Skin epidermis (tissue), 12 donors: ENCODE measurements at regions not wholly inside any gene's neighbourhood (a gene's known extent, or its start where the extent isn't known, plus 50 kb on each side); places are given as distances from the start of the nearest gene placed in this dataset.

ENCODE experiments used
- H3K27ac ChIP-seq, 21 experiments: fragments of 200-600 bp; sonication (generic) in 11 of 21; one replicate each; pipeline ENCODE4 v1.5.0; 2020; ENCODE audit warnings: mild to moderate bottlenecking in 3 of 21, inconsistent platforms in 2 of 21, moderate library complexity in 2 of 21
- H3K4me3 ChIP-seq, 7 experiments: fragments of 200-600 bp; sonication (generic) in 2 of 7; one replicate each; pipeline ENCODE4 v1.5.0; 2020; ENCODE audit warnings: inconsistent platforms in 2 of 7, mild to moderate bottlenecking in 2 of 7, moderate library complexity in 1 of 7

DNA sequence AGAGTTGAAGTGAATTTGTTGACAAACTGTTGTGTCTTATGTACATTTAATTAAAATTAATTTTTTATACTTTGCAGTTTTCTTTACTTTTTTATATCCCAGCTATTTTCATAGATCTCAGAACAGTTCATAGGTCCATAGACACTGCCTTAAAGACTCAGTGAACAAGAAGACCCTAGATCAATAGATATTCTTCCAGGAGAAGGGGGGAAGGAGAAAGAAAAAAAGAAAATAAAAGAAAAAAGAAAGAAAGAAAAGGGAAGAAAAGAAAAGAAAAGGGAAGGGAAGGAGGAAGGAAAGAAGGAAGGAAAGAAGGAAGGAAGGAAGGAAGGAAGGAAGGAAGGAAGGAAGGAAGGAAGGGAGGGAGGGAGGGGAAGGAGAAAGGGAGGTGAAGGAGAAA is 130.8 kb downstream of the MAFB start:
- no peak overlapping the region for H3K27ac ChIP-seq

DNA sequence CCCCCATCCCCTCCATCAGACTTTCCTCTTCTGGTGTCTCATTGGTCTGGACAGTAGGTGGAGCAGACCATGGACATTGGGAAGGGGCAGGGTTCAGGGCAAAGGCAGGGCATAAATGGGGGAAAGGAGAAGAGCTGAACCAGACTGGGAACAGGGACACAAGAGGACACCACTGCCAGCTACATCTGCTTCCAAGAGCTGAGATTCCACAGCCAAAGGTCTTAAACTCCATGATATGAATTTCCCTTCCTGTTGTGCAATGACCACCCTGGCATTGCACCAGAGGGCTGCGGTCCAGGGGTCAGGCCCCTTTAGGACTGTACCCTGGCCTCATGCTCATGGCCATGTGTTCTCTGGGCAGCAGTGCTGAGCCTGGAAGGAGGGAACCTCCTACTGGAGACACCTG is 137.9 kb downstream of the MAFB start:
- H3K27ac ChIP-seq: no peak overlapping the region
- H3K4me3 ChIP-seq: no peak overlapping the region

More for the DNA sequence above, 130.8 kb downstream of the MAFB start:
- H3K4me3 ChIP-seq: no peak overlapping the region

DNA sequence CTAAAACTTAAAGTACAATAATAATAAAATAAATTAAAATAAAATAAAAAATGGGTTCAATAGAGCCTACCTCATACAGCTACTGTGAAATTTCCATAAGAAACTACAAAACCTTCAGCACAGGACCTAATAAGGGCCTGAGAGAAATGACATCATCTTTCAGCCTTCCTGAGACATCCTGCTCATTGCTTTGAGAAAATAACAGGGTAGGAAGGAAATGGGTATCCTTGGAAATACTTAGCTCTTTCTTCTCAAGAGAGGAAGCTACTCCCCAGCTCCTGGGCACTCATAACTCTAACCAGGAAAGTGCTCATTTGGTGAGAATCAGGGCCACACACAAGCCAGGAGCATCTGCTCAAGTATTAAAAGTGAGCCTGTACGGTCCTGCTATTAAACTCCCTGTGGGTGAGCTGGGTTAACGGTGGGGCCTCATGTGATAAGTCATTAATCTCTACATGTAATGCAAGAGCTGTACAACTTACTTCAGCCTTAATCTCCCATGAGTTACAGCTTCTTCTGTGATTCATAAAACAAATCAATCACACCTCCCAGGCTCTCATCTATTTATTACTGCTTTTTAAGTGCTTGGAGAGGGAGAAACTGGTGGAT is 141.4 kb downstream of the MAFB start:
- H3K4me3 ChIP-seq: no peak overlapping the region
- H3K27ac ChIP-seq: no peak overlapping the region

DNA sequence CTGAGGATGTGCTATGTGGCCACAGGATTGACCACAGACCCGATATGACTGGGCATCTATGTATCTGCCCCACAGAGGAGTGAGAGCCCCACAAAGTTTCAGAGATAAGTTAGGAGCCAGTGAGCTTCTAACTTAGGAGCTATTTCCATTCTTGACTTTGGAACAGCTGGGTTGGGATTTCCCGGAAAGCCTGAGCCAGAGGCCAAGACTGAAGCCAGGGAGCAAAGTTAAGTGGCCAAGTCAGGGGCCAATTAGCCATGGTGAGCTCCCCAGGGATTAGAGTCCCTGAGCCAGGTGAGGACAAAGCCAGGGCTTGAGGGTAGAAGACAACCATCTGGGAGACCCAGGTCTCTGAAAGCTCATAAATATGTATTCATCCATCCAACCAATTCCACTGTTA is 143.6 kb downstream of the MAFB start:
- no peak overlapping the region for H3K27ac ChIP-seq

DNA sequence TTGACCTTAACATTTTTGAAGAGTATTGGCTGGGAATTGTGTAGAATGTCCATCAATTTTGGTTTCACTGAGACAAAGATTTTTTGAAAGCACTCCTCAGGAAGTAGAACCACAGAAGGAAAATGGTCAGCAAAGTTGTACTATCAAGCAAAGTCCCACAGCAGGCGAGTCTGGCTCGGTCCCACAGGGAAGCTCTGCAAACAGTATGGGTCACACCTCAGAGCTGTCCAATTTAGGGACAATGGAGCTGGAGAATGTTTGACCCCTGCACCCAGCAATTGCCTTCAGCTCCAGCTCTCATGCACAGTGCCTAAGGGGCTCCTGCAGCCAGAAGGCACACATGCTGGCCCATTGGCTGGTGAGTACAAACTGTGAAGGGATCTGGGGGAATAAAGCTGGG is 147.0 kb downstream of the MAFB start:
- Histone ChIP-seq H3K27ac (no peak overlapping the region), H3K4me3 (no peak overlapping the region)

More for the DNA sequence above, 143.6 kb downstream of the MAFB start:
- no peak overlapping the region for H3K4me3 ChIP-seq

DNA sequence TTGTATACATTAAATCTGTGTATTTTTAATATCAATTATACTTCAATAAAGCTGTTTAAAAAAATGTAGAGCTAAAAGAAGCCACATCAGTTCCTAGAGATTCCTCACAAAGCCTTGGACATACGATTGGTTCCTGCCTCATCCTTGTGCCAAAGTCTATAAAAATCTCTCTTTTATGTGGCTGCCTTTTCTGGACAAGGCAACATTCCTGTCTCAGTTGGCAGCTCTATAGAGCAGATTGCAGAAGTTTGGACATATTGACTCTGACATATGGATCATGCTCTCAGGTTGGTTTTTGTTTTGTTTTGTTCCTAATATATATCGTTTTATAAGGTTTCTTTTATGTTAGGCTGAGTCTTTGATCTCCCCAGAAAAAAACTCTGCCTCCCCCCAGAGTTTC is 148.9 kb downstream of the MAFB start:
- Histone ChIP-seq H3K27ac (no peak overlapping the region), H3K4me3 (no peak overlapping the region)

DNA sequence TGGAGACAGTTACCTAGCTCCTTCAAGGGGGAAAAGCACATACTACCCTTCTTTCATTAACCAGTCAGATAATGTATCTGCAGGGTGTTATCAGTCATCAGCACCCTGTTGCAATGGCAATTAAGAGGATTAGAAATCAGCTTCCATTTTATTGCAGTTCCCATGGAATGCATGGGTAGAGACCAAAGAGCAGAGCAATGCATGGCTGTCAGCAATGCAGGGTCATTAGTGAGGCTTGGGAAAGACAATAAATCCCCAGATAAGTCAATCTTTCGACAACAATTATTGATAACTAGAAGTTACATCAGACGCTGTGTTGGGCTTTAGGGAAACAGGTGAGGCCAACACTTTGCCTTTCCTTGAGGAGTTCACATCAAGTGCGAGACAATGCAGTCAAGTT is 150.9 kb downstream of the MAFB start:
- H3K27ac ChIP-seq: no peak overlapping the region
- no peak overlapping the region for H3K4me3 ChIP-seq

DNA sequence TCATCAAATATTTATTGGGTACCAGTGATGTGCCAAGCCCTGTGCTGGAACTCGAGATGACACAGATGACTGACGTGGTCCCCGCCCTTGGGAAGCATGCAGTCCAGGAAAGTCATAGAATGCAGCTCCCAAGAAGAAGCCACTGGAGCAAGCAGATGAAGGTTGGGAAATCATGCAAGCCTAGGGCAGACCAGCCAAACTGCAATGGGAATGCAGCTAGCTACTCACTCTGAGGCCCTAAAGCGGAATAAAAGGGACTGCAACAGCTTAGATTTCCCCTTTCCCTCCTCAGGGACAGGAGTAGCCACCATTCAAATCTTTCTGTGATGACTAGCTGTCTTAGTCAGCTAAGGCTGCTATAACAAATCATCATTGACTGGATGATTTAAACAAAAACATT is 152.2 kb downstream of the MAFB start:
- Histone ChIP-seq H3K4me3 (no peak overlapping the region), H3K27ac (peak overlapping the region in 1 of 21 experiments; percentile 8)

DNA sequence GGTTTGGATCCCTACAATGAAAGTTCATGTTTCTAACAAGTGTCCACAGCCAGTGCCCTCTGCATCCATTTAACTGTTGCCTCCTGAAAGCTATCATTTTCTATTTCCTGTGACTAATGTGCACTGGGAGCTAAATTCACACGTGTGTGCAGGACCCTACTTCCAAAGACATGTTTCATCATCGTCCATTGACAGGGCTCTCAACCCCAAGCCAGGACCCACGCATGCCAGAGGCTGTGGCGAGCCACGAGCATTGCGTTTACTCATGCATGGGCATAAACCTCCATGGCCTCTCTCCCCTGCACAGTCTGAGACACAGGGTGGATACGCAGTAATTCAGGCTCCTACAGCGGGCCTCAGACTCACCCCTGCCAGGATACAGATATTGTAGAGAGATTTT is 153.2 kb downstream of the MAFB start:
- no peak overlapping the region for H3K27ac ChIP-seq

DNA sequence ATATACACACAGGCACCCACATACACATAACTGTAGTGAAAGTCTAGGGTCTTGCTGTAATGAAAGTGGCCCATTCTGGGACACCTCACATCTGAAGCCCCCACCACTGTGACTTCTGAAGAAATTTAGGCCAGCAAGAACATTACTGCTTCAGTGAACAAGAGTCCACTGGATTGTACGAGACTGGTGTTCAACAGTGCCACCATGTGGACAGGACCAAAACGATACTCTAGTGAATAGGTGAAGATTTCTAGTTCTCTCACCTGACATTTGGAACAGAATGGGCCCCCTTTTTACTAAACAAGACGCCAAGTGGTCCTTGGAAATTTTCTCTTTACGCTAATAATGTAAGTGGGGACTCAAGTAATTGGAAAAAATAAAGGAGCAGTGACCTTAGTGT is 156.9 kb downstream of the MAFB start:
- Histone ChIP-seq H3K27ac (no peak overlapping the region), H3K4me3 (no peak overlapping the region)

More for the DNA sequence above, 153.2 kb downstream of the MAFB start:
- H3K4me3 ChIP-seq: no peak overlapping the region

DNA sequence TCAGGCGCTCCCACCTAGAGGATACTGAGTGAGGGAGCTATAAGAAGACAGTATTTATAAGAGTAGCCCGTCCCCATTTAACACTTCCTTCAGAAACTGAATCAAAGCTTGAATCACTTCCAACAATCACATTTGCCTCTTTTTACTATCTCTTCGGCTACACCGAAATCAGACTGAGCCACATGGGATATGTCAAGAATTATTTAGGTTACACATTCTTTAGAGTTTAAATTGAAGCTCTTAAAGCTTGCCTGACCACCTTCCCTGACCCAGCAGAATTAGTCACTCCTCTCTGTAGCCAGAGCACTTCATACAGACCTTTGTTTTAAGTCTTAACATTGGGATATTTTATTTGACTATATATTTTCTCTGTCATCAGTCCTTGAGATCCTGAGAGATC is 163.7 kb downstream of the MAFB start:
- Histone ChIP-seq H3K27ac (no peak overlapping the region), H3K4me3 (no peak overlapping the region)

DNA sequence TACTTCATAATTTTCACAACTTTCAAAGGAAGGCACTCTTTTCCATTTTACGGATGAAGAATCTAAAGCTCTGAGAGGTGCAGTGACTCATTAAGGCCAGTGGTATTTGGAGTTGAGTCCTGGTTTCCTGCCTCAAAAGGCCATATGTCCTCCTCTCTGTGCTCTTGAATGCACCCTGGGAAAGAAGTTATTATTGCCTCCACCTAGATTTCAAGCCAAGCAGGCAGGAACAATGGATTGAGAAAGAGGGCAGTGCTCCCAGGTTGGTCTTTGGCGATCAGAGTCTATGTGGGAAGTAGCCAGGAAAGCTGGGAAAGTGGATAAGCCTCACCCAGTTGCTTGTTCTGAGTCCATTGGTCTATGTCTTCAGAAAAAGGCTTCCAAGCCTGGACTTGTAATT is 165.0 kb downstream of the MAFB start:
- Histone ChIP-seq H3K27ac (peak overlapping the region in 1 of 21 experiments; percentile 55), H3K4me3 (no peak overlapping the region)

DNA sequence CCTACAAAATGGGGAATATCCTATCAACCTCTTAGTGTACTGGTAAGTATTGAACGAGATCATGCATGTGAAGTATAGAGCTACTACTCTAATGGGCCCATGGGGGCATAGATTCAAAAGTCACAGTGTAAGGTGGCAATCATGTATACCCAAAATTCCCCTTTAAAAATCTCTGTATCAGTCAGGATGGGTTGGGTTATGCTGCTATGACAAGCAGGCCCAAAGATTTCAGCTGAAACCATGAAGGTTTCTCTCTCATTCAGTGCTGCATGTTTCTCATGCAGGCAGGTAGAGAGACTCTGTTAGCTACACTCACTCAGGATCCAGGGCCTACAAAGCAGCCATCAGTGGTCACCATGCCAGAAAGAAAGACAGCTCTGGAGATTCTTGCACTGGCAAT is 166.6 kb downstream of the MAFB start:
- H3K27ac ChIP-seq: no peak overlapping the region
- H3K4me3 ChIP-seq: no peak overlapping the region

DNA sequence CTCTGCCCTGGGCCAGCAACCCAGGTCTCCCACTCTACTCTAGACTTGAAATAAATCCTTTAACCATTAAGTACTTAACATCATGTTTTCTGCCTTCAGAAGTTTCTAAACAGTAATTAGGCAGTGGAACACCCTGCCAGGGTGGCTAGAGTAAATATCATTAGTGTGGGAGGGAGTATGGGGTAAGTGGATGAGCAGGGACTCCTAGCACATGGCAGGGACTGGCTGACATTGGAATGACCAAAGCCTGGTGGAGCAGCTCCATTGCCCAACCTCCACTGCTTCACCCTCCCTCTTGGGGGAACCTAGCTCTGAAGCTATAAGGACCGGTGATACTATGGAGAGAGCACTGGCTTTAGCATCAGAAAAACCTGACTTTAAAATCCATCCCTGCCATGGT is 167.1 kb downstream of the MAFB start:
- Histone ChIP-seq H3K4me3 (no peak overlapping the region), H3K27ac (no peak overlapping the region)

DNA sequence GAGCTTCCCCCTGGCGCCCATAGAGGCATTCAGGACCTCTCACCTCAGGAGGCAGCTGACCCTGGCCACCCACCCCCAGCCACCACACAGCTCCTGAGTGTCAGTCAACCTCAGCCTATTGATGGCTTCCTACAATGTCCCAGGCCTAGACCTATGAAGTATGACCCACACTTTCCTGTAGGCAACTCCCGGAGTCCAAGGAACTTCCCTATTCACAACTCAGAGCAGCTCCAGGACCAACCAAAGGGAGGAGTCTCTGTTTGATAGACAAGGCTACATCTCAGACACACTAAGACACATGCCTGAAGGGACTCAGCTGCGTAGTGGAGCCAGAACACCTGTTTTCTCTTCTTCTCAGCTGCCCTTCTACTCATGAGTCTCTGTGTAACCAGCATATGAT is 169.1 kb downstream of the MAFB start:
- Histone ChIP-seq H3K27ac (no peak overlapping the region), H3K4me3 (no peak overlapping the region)

DNA sequence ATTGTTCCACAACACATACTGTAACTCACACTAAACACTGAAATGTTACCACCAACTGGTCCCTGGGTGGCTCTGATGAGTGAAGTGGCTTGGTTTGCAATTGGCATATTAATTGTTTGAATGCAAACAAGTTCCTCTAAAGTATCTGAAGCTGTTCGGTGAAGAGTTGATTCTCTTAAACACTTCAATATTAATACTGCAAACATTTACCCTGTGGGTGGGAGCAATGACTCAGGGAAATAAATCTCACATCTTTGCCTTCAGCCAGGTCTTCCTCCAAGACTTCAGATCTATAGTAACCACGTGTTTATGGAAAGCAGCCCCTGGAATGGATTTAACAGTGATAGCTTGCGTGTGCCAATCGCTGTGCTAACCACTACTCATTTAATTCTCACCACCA is 176.0 kb downstream of the MAFB start:
- H3K4me3 ChIP-seq: no peak overlapping the region
- H3K27ac ChIP-seq: no peak overlapping the region

DNA sequence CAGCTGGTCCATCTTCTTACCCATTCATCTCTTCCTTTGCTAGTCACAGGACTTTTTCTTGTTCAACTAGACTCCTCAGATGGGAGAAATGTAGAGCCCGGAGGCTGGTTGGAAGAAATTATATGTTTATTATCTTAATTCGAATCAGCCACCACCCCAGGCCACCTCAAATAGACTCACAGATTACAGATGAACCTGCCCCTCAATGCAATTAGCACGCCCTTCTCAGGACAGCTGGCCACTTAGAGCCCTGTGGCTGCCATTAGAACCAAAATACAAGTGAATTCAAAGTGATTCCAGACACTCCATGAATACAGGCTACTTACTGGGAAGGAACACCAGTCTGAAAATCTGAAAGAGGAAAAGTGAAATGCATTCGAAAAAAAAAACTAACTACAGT is 176.4 kb downstream of the MAFB start:
- Histone ChIP-seq H3K27ac (peak overlapping the region in 1 of 21 experiments; percentile 2), H3K4me3 (no peak overlapping the region)

DNA sequence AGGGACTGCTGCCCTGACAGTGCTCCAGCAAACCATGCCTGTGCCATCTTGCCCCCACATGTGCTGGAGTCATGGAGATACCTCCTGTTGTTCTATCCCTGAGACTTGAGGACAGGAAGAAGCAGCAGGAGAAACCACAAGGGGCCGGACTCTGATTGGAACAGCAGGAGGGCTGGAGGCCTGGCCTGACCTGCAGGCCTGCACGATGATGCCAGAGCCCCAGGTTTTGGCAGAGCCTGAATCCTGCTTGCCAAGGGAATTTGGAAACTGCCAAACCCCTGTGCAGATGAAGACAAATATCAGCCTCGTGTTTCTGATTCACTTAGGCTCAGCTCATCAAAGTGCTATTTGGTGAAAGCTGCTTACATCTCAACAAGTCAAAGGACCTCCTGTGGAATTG is 177.6 kb downstream of the MAFB start:
- H3K27ac ChIP-seq: peak overlapping the region in 10 of 21 experiments; percentile 2 to 62 (median 15)
- no peak overlapping the region for H3K4me3 ChIP-seq

DNA sequence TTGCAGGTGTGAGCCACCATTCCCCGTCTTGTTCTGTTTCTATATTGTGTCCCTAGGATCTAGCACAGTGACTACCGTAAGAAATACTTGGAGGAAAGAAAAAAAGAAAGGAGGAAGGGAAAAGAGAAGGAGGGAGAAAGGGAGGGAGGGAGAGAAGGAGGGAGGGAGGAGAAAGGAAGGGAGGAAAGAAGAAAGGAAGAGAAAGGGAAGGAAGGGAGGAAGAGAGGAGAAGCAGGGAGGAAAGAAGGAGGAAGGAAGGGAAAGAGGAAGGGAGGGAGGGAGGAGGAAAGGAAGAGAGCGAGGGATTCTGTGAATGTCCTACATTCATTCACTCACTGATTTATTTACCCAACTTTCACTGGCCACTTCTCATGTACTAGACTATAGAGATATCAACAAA is 178.4 kb downstream of the MAFB start:
- peak overlapping the region in 5 of 21 experiments; percentile 2 to 62 (median 38) for H3K27ac ChIP-seq
- H3K4me3 ChIP-seq: no peak overlapping the region

DNA sequence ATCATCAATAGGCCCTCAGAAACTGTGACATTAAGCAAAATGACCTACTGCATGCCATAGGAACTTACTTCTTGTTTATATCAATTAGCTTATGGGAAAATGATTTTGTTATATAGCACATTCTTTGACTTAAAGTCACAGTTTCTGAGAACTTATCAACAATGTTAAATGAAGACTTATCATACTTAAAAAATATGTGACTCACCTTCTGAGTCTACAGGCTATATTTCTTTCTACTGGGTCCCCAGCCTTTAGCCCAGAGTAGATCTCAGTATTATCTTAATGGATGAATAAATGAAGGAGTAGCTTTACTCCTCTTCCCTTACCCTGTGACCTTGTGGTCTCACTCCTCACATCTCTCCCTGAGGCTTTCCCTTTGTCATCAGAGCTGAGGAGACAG is 180.2 kb downstream of the MAFB start:
- no peak overlapping the region for H3K4me3 ChIP-seq
- no peak overlapping the region for H3K27ac ChIP-seq

DNA sequence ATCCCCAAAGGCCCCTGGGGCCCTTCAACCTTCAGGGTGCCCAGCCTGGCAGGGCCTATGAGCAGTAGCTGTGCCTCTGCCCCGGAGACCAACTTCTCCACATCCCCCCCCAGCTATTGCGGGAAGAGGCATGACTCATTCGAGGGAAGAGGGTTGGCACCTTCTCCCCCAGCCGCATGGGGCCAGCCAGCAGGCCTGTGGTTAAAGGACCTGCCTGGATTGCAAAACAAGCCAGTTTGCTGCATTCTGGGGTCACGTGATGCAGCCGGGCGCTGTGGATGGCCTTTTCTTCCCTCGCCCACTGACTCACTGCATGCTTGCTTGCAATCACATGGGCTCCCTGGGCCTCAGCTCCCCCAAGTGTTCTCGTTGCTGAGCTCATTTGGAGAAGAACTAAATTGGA is 182.5 kb downstream of the MAFB start:
- Histone ChIP-seq H3K4me3 (no peak overlapping the region), H3K27ac (peak overlapping the region in 12 of 21 experiments; percentile 2 to 65 (median 42))

DNA sequence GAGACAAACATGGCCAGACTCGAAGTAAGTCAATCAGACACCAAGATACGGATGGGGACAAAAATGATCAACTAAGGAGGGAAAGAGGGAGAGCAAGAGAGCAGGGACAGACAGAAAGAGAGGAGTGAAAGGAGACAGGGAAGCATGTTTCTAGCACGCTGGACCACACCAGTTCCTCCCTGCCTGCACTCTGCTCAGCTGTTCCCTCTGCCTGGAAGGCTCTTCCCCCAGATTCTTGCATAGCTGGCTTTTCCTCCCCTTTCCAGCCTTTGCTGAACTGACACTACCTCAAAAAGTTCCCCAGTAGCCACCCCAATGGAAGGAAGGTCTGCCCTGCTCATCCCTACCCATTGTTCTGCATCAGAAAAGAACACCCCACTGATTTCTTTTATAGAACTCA is 185.9 kb downstream of the MAFB start:
- Histone ChIP-seq H3K27ac (no peak overlapping the region), H3K4me3 (no peak overlapping the region)
